ENCODE measurements at regions not wholly inside any gene's neighbourhood (a gene's known extent, or its start where the extent isn't known, plus 50 kb on each side); places are given as distances from the start of the nearest gene placed in this dataset.

- no peaks in the 10 kb centered on the region for H3F3A ChIP-seq (ENCODE audit: insufficient read depth)
- no peaks in the 10 kb centered on the region for H3K36me3 ChIP-seq (ENCODE audit: low read length)
Observed at GRCh38 chr7:41612798-41613197, 90.1 kb downstream of the INHBA start.

DNA sequence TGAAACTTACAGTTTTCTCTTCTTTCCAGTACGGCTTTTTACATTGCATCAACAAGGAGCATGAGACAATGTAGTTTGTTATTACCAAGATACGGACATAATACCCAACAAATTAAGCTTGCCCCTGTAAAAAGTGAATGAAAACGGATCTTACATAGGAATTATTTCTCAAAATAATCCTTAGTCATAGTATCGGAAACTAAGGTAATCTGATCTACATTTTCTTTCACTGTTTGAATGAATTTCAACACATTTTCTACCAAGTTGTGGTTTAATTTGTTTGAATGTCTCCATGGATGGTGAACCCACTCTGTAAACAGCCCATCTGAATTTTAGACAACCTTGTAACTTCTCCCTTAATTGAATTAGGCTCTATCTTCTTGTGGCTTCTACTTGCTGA is 90.5 kb downstream of the INHBA start:
- no peaks in the 10 kb centered on the region for H3K9me3 ChIP-seq (ENCODE audit: insufficient read depth, low read length)
- no peaks in the 10 kb centered on the region for H3K27me3 ChIP-seq (ENCODE audit: low read length)
- H3K36me3 ChIP-seq (ENCODE audit: low read length): no peaks in the 10 kb centered on the region
- no peaks in the 10 kb centered on the region for H3K79me2 ChIP-seq (ENCODE audit: insufficient read depth, low read length)
- H2AFZ ChIP-seq (ENCODE audit: low read depth, low read length, severe bottlenecking): no peak overlapping the region
- H3K4me2 ChIP-seq (ENCODE audit: low read depth, low read length, poor library complexity, severe bottlenecking): no peak overlapping the region
- no peak overlapping the region for H3K9ac ChIP-seq (ENCODE audit: low read length)
- H3F3A ChIP-seq (ENCODE audit: insufficient read depth): no peaks in the 10 kb centered on the region
- H4K20me1 ChIP-seq (ENCODE audit: low read depth, low read length): no peaks in the 10 kb centered on the region
- no peaks in the 10 kb centered on the region for H3K9me2 ChIP-seq (replicated peaks; ENCODE audit: insufficient read depth, low read length)
- H3K27ac ChIP-seq (ENCODE audit: low read depth, low read length): no peak overlapping the region
- H3K4me3 ChIP-seq (ENCODE audit: insufficient read depth, low read length, poor library complexity, severe bottlenecking): no peak overlapping the region
- TF ChIP-seq, protein P1, sequence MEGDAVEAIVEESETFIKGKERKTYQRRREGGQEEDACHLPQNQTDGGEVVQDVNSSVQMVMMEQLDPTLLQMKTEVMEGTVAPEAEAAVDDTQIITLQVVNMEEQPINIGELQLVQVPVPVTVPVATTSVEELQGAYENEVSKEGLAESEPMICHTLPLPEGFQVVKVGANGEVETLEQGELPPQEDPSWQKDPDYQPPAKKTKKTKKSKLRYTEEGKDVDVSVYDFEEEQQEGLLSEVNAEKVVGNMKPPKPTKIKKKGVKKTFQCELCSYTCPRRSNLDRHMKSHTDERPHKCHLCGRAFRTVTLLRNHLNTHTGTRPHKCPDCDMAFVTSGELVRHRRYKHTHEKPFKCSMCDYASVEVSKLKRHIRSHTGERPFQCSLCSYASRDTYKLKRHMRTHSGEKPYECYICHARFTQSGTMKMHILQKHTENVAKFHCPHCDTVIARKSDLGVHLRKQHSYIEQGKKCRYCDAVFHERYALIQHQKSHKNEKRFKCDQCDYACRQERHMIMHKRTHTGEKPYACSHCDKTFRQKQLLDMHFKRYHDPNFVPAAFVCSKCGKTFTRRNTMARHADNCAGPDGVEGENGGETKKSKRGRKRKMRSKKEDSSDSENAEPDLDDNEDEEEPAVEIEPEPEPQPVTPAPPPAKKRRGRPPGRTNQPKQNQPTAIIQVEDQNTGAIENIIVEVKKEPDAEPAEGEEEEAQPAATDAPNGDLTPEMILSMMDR (IDR thresholded peaks at IDR 0.05; ENCODE audit: insufficient read depth, low read length, poor library complexity, severe bottlenecking): no peak
- TF ChIP-seq EZH2phosphoT487 (conservative IDR thresholded peaks at IDR 0.05; ENCODE audit: low read length): no peak

More at GRCh38 chr7:41612798-41613197, 90.1 kb downstream of the INHBA start:
- no peak overlapping the region for H3K9ac ChIP-seq (ENCODE audit: low read length)
- H3K9me3 ChIP-seq (ENCODE audit: insufficient read depth, low read length): no peaks in the 10 kb centered on the region
- no peaks in the 10 kb centered on the region for H3K27me3 ChIP-seq (ENCODE audit: low read length)
- no peak overlapping the region for H3K4me2 ChIP-seq (ENCODE audit: low read depth, low read length, poor library complexity, severe bottlenecking)
- no peaks in the 10 kb centered on the region for H3K9me2 ChIP-seq (replicated peaks; ENCODE audit: insufficient read depth, low read length)
- H3K4me3 ChIP-seq (ENCODE audit: insufficient read depth, low read length, poor library complexity, severe bottlenecking): no peak overlapping the region
- no peaks in the 10 kb centered on the region for H4K20me1 ChIP-seq (ENCODE audit: low read depth, low read length)
- H2AFZ ChIP-seq (ENCODE audit: low read depth, low read length, severe bottlenecking): no peak overlapping the region
- H3K27ac ChIP-seq (ENCODE audit: low read depth, low read length): no peak overlapping the region
- H3K79me2 ChIP-seq (ENCODE audit: insufficient read depth, low read length): no peaks in the 10 kb centered on the region
- no peak for TF ChIP-seq EZH2phosphoT487 (conservative IDR thresholded peaks at IDR 0.05; ENCODE audit: low read length)
- TF ChIP-seq, protein P1 (IDR thresholded peaks at IDR 0.05; ENCODE audit: insufficient read depth, low read length, poor library complexity, severe bottlenecking): no peak

DNA sequence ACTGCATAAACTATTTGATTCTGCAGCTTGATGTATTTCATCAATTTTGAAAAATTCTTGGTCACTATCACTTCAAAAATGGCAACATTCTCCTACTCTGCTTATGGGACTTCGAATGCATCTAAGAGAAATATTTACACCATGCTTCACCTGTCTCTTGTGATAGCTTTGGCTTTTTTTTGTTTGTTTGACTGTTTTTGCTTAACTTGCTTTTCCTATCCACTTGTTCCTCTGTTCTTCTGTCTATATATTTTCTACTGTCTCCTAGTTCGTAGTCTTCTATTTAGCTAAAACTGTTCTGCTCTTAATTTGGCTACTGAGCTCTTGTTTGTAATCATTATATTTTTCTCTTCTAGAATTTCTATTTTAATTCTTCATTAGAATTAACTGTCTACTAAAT is 94.4 kb downstream of the INHBA start:
- Histone ChIP-seq H4K20me1 (ENCODE audit: low read depth, low read length) (no peaks in the 10 kb centered on the region), H3K9me3 (ENCODE audit: insufficient read depth, low read length) (no peaks in the 10 kb centered on the region), H3K4me3 (ENCODE audit: insufficient read depth, low read length, poor library complexity, severe bottlenecking) (no peak overlapping the region), H3K27me3 (ENCODE audit: low read length) (no peaks in the 10 kb centered on the region), H3K4me2 (ENCODE audit: low read depth, low read length, poor library complexity, severe bottlenecking) (no peak overlapping the region), H3K9ac (ENCODE audit: low read length) (no peak overlapping the region), H3K9me2 (replicated peaks; ENCODE audit: insufficient read depth, low read length) (no peaks in the 10 kb centered on the region), H3K27ac (ENCODE audit: low read depth, low read length) (no peak overlapping the region), H3K79me2 (ENCODE audit: insufficient read depth, low read length) (no peaks in the 10 kb centered on the region), H3F3A (ENCODE audit: insufficient read depth) (no peaks in the 10 kb centered on the region), H3K36me3 (ENCODE audit: low read length) (no peaks in the 10 kb centered on the region), H2AFZ (ENCODE audit: low read depth, low read length, severe bottlenecking) (no peak overlapping the region)
- TF ChIP-seq, protein P1 (IDR thresholded peaks at IDR 0.05; ENCODE audit: insufficient read depth, low read length, poor library complexity, severe bottlenecking): no peak

GRCh38 chr7:41603985-41604384 is 98.9 kb downstream of the INHBA start:
- no peaks in the 10 kb centered on the region for H3F3A ChIP-seq (ENCODE audit: insufficient read depth)
- no peak for TF ChIP-seq EZH2phosphoT487 (conservative IDR thresholded peaks at IDR 0.05; ENCODE audit: low read length)
- TF ChIP-seq, protein P1 (IDR thresholded peaks at IDR 0.05; ENCODE audit: insufficient read depth, low read length, poor library complexity, severe bottlenecking): no peak
- no peaks in the 10 kb centered on the region for H3K9me3 ChIP-seq (ENCODE audit: insufficient read depth, low read length)
- H3K9me2 ChIP-seq (replicated peaks; ENCODE audit: insufficient read depth, low read length): no peaks in the 10 kb centered on the region
- no peaks in the 10 kb centered on the region for H3K27me3 ChIP-seq (ENCODE audit: low read length)
- no peak overlapping the region for H3K4me3 ChIP-seq (ENCODE audit: insufficient read depth, low read length, poor library complexity, severe bottlenecking)
- H3K36me3 ChIP-seq (ENCODE audit: low read length): no peaks in the 10 kb centered on the region
- H3K9ac ChIP-seq (ENCODE audit: low read length): no peak overlapping the region
- no peak overlapping the region for H2AFZ ChIP-seq (ENCODE audit: low read depth, low read length, severe bottlenecking)
- no peaks in the 10 kb centered on the region for H3K79me2 ChIP-seq (ENCODE audit: insufficient read depth, low read length)
- no peaks in the 10 kb centered on the region for H4K20me1 ChIP-seq (ENCODE audit: low read depth, low read length)
- no peak overlapping the region for H3K4me2 ChIP-seq (ENCODE audit: low read depth, low read length, poor library complexity, severe bottlenecking)
- H3K27ac ChIP-seq (ENCODE audit: low read depth, low read length): no peak overlapping the region

Data from SU-DHL-6 (cell line).